Neural cell (in vitro differentiated cells): ENCODE measurements at regions not wholly inside any gene's neighbourhood (a gene's known extent, or its start where the extent isn't known, plus 50 kb on each side); places are given as distances from the start of the nearest gene placed in this dataset.

ENCODE experiments used
- POLR2AphosphoS5 ChIP-seq: IDR thresholded peaks from 2 replicates; pipeline ENCODE4 v1.6.1; 2012
- SMC3 ChIP-seq: fragments of 450-650 bp; conservative IDR thresholded peaks from 2 replicates; pipeline ENCODE4 v1.6.1; 2014; ENCODE audit warnings: antibody characterized with exemption, mild to moderate bottlenecking, moderate library complexity; ENCODE audit not compliant: poor library complexity
- TF ChIP-seq, protein P1 (sequence below): fragments of 450-650 bp; IDR thresholded peaks from 2 replicates; pipeline ENCODE4 v1.5.1; 2014; ENCODE audit warnings: antibody characterized with exemption, mild to moderate bottlenecking, moderate library complexity; ENCODE audit not compliant: poor library complexity, severe bottlenecking

DNA sequence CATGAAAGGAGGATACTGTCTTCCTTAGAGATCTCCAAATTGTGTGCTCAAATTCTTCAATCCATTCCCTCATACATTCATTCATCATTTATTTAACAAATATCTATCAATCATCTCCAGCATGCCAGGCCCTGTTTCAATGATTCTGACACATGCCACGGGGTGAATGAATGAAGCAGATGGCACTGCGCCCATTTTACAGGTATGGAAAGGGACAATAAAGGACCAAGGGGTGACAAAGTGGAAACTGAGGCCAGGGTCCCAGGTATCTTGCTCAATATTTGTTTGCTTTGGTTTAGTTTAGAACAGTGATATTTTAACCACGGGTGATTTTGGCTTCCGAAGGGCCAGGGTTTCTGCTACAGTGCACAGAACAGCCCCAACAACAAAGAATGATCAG lies 321.6 kb upstream of the RUNX1 start:
- TF ChIP-seq, protein P1, sequence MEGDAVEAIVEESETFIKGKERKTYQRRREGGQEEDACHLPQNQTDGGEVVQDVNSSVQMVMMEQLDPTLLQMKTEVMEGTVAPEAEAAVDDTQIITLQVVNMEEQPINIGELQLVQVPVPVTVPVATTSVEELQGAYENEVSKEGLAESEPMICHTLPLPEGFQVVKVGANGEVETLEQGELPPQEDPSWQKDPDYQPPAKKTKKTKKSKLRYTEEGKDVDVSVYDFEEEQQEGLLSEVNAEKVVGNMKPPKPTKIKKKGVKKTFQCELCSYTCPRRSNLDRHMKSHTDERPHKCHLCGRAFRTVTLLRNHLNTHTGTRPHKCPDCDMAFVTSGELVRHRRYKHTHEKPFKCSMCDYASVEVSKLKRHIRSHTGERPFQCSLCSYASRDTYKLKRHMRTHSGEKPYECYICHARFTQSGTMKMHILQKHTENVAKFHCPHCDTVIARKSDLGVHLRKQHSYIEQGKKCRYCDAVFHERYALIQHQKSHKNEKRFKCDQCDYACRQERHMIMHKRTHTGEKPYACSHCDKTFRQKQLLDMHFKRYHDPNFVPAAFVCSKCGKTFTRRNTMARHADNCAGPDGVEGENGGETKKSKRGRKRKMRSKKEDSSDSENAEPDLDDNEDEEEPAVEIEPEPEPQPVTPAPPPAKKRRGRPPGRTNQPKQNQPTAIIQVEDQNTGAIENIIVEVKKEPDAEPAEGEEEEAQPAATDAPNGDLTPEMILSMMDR: no peak
- TF ChIP-seq SMC3 (no peak), POLR2AphosphoS5 (no peak)
